HCT116 (cell line): ENCODE measurements at regions not wholly inside any gene's neighbourhood (a gene's known extent, or its start where the extent isn't known, plus 50 kb on each side); places are given as distances from the start of the nearest gene placed in this dataset.

Experiments used
- ATAC-seq: fragments of 200-7000 bp; cut with Tn5 transposase; 2 replicates; pipeline ENCODE4 v1.9.1; 2020; ENCODE audit warnings: mild to moderate bottlenecking, moderate library complexity
- BruUV-seq: library from RNA; stranded (reverse); fragments of 400-500 nt; replicated peaks from 2 replicates; lab custom pipeline; 2021; lab: Mats Ljungman, UMichigan
- CTCF ChIA-PET: fragments of 300-600 bp; sonication (Branson Sonifier 250); formaldehyde crosslinking; loops from one replicate; lab custom pipeline; 2021; ENCODE audit warnings: antibody characterized with exemption; lab: Charles Lee
- POLR2A ChIA-PET: fragments of 300-600, 350-600 bp; sonication (Branson Sonifier 250); formaldehyde crosslinking; loops from one replicate; lab custom pipeline; 2021; ENCODE audit warnings: antibody characterized with exemption; lab: Charles Lee
- RAD21 ChIA-PET, 2 experiments: fragments of 300-600 bp; sonication (Branson Sonifier 250); formaldehyde crosslinking; loops; one replicate each; lab custom pipeline; 2023; ENCODE audit warnings: low total read pairs in 2 of 2; ENCODE audit not compliant: uncharacterized antibody in 2 of 2, unreplicated experiment in 2 of 2, low non-redundant PET in 1 of 2; lab: Charles Lee
- DNase-seq: peaks from one replicate; pipeline ENCODE4 v3.0.0-alpha.2; 2010; ENCODE audit warnings: low read depth, low spot score
- H2AFZ ChIP-seq: fragments of 200-600 bp; shearing (Covaris generic), sonication (generic); 2 replicates; pipeline ENCODE4 v1.6.1; 2017; ENCODE audit warnings: low read depth, mixed run types, mixed read lengths, antibody characterized with exemption, low read length; ENCODE audit not compliant: poor library complexity, severe bottlenecking
- H3K27ac ChIP-seq: 2 replicates; pipeline ENCODE4 v1.5.1; 2012; ENCODE audit warnings: low read depth, low read length
- H3K27me3 ChIP-seq: fragments of 200-600 bp; sonication (generic); 2 replicates; pipeline ENCODE4 v1.6.1; 2016; ENCODE audit warnings: mixed run types, low read length, mixed read lengths; ENCODE audit not compliant: insufficient read depth
- H3K36me3 ChIP-seq, 2 experiments: fragments of 200-500 bp in 1 of 2; fragments of 200-600 bp in 1 of 2; sonication (Bioruptor generic) in 1 of 2; sonication (generic) in 1 of 2; 2 replicates each; pipeline versions ENCODE4 v1.5.1 to v1.6.1; 2014 to 2016; ENCODE audit warnings: low read length in 2 of 2, inconsistent platforms in 1 of 2, mixed read lengths in 1 of 2, mixed run types in 1 of 2; ENCODE audit not compliant: insufficient read depth in 2 of 2, control insufficient read depth in 1 of 2
- H3K4me1 ChIP-seq, 2 experiments: fragments of 200-600 bp in 1 of 2; sonication (generic) in 1 of 2; 2 replicates each; pipeline versions ENCODE4 v1.5.1 to v1.6.1; 2012 to 2017; ENCODE audit warnings: low read length in 2 of 2, inconsistent platforms in 1 of 2, mild to moderate bottlenecking in 1 of 2, mixed read lengths in 1 of 2, mixed run types in 1 of 2, moderate library complexity in 1 of 2; ENCODE audit not compliant: insufficient read depth in 2 of 2, control insufficient read depth in 1 of 2
- H3K4me2 ChIP-seq: fragments of 200-600 bp; sonication (generic); 2 replicates; pipeline ENCODE4 v1.6.1; 2017; ENCODE audit warnings: mixed run types, low read length, mixed read lengths
- H3K4me3 ChIP-seq, 2 experiments: fragments of 200-600 bp in 1 of 2; sonication (generic) in 1 of 2; replicated peaks in 1 of 2; 2 replicates each; pipeline ENCODE4 v1.5.1; 2011 to 2016; ENCODE audit warnings: low read length in 2 of 2, control low read depth in 1 of 2, low read depth in 1 of 2, mild to moderate bottlenecking in 1 of 2, mixed read lengths in 1 of 2, mixed run types in 1 of 2
- H3K79me2 ChIP-seq: fragments of 200-600 bp; sonication (generic); 2 replicates; pipeline ENCODE4 v1.6.1; 2017; ENCODE audit warnings: mild to moderate bottlenecking, mixed run types, low read length, moderate library complexity, mixed read lengths; ENCODE audit not compliant: insufficient read depth
- H3K9ac ChIP-seq: fragments of 200-600 bp; sonication (generic); 2 replicates; pipeline ENCODE4 v1.6.1; 2016; ENCODE audit warnings: low read length, mixed read lengths
- H3K9me2 ChIP-seq: fragments of 200-600 bp; sonication (generic), shearing (Covaris generic); 2 replicates; pipeline ENCODE4 v1.6.1; 2017; ENCODE audit warnings: mixed run types, mild to moderate bottlenecking, moderate library complexity; ENCODE audit not compliant: insufficient read depth
- H3K9me3 ChIP-seq, 2 experiments: fragments of 200-500 bp in 1 of 2; fragments of 200-600 bp in 1 of 2; sonication (Bioruptor generic) in 1 of 2; sonication (generic) in 1 of 2; 2 replicates each; pipeline ENCODE4 v1.6.1; 2014 to 2017; ENCODE audit warnings: low read length in 2 of 2, mixed read lengths in 2 of 2, inconsistent platforms in 1 of 2, low read depth in 1 of 2, mild to moderate bottlenecking in 1 of 2, mixed run types in 1 of 2, moderate library complexity in 1 of 2; ENCODE audit not compliant: control insufficient read depth in 1 of 2, insufficient read depth in 1 of 2
- H4K20me1 ChIP-seq: fragments of 200-600 bp; sonication (generic), shearing (Covaris generic); 2 replicates; pipeline ENCODE4 v1.6.1; 2017; ENCODE audit warnings: mixed run types, mild to moderate bottlenecking, moderate library complexity; ENCODE audit not compliant: insufficient read depth
- CBX3 ChIP-seq: IDR thresholded peaks from 2 replicates; pipeline ENCODE4 v1.6.1; 2012; ENCODE audit warnings: low read depth
- CEBPB ChIP-seq: IDR thresholded peaks from 2 replicates; pipeline ENCODE4 v1.6.1; 2012; ENCODE audit warnings: low read depth
- EGR1 ChIP-seq: IDR thresholded peaks from 2 replicates; pipeline ENCODE4 v1.6.1; 2012; ENCODE audit warnings: low read depth
- ELF1 ChIP-seq: IDR thresholded peaks from 2 replicates; pipeline ENCODE4 v1.6.1; 2012; ENCODE audit warnings: low read depth, borderline replicate concordance
- EZH2 ChIP-seq: fragments of 200-600 bp; sonication (generic); IDR thresholded peaks from 2 replicates; pipeline ENCODE4 v1.6.1; 2017; ENCODE audit warnings: antibody characterized with exemption, mixed run types
- EZH2phosphoT487 ChIP-seq: fragments of 200-600 bp; IDR thresholded peaks from 2 replicates; pipeline ENCODE4 v1.6.1; 2018; ENCODE audit warnings: antibody characterized with exemption, borderline replicate concordance
- JUND ChIP-seq: IDR thresholded peaks from 2 replicates; pipeline ENCODE4 v1.6.1; 2012
- MAX ChIP-seq: IDR thresholded peaks from 2 replicates; pipeline ENCODE4 v1.6.1; 2012
- POLR2A ChIP-seq: IDR thresholded peaks from 2 replicates; pipeline ENCODE4 v1.7.0; 2011; ENCODE audit warnings: borderline replicate concordance; ENCODE audit not compliant: insufficient read depth, insufficient read length; ENCODE audit errors: extremely low read depth
- POLR2AphosphoS5 ChIP-seq: IDR thresholded peaks from 2 replicates; pipeline ENCODE4 v1.6.1; 2011; ENCODE audit warnings: mild to moderate bottlenecking, low read depth, low read length, moderate library complexity
- RAD21 ChIP-seq: IDR thresholded peaks from 2 replicates; pipeline ENCODE4 v1.6.1; 2012; ENCODE audit warnings: low read depth, mild to moderate bottlenecking
- REST ChIP-seq: IDR thresholded peaks from 2 replicates; pipeline ENCODE4 v1.6.1; 2012; ENCODE audit warnings: low read depth
- SIN3A ChIP-seq: IDR thresholded peaks from 2 replicates; pipeline ENCODE4 v1.6.1; 2012; ENCODE audit warnings: low read depth
- TCF7L2 ChIP-seq: IDR thresholded peaks from 2 replicates; pipeline ENCODE4 v1.7.0; 2011; ENCODE audit warnings: borderline replicate concordance, inconsistent platforms; ENCODE audit not compliant: insufficient read depth, insufficient read length; ENCODE audit errors: extremely low read depth
- ZBTB33 ChIP-seq: IDR thresholded peaks from 2 replicates; pipeline ENCODE4 v1.6.1; 2011; ENCODE audit warnings: mild to moderate bottlenecking, low read length, moderate library complexity; ENCODE audit not compliant: insufficient replicate concordance; ENCODE audit errors: extremely low read depth
- ZNF274 ChIP-seq: fragments of 200-500 bp; sonication (Bioruptor generic); IDR thresholded peaks from 2 replicates; pipeline ENCODE4 v1.6.1; 2014; ENCODE audit warnings: mild to moderate bottlenecking, low read depth, low read length, inconsistent platforms
- intact Hi-C: fragments of 100-400 bp; cut with micrococcal nuclease; formaldehyde crosslinking; loops from 2 replicates; pipeline ENCODE4 v1.10.0; 2022

- no peak for ATAC-seq
- Histone ChIP-seq H3K36me3 (no peaks in the 10 kb centered on the region), H3K9ac (no peak overlapping the region), H3K27ac (no peak overlapping the region), H3K27me3 (peaks cover 12% of the 10 kb centered on the region; the same call in 1 of the 2 replicates), H4K20me1 (no peaks in the 10 kb centered on the region), H3K9me2 (no peaks in the 10 kb centered on the region), H2AFZ (no peak overlapping the region), H3K4me1 (no peaks in the 10 kb centered on the region), H3K4me3 (no peak overlapping the region), H3K79me2 (no peaks in the 10 kb centered on the region), H3K4me2 (no peak overlapping the region), H3K9me3 (no peaks in the 10 kb centered on the region)
- BruUV-seq: no TSS peak
- CTCF ChIA-PET: no interaction called here
- TF ChIP-seq ZBTB33 (no peak), EZH2phosphoT487 (no peak), EZH2 (no peak), RAD21 (no peak), ELF1 (no peak), POLR2A (no peak), CEBPB (no peak), MAX (no peak), ZNF274 (no peak), REST (no peak), EGR1 (no peak), POLR2AphosphoS5 (no peak), TCF7L2 (no peak), SIN3A (no peak), JUND (no peak), CBX3 (no peak)
- POLR2A ChIA-PET: no interaction called here
- RAD21 ChIA-PET: no interaction called here
- DNase-seq: no peak
- intact Hi-C loops: no loop called here
These were observed 122.0 kb downstream of the GPCPD1 start for GRCh38 chr20:5488823-5489222.
